T-helper 1 cell treated with Interleukin-12 subunit alpha and Interleukin-12 subunit beta and Interleukin-4 antibody, amounts not matched to agents 30 μg/mL and 1 μg/mL, for 36 hours (primary cell): ENCODE measurements at regions not wholly inside any gene's neighbourhood (a gene's known extent, or its start where the extent isn't known, plus 50 kb on each side); places are given as distances from the start of the nearest gene placed in this dataset.

Experiments used
- H3K27ac Mint-ChIP-seq: one replicate; pipeline ENCODE4 v1.8.0; 2021; ENCODE audit warnings: mild to moderate bottlenecking, mixed read lengths
- H3K27me3 Mint-ChIP-seq: one replicate; pipeline ENCODE4 v1.8.0; 2021; ENCODE audit warnings: low read depth, mixed read lengths
- H3K36me3 Mint-ChIP-seq: one replicate; pipeline ENCODE4 v1.8.0; 2021; ENCODE audit warnings: low read depth, mixed read lengths
- H3K4me1 Mint-ChIP-seq: one replicate; pipeline ENCODE4 v1.8.0; 2021; ENCODE audit warnings: low read depth, mixed read lengths
- H3K4me3 Mint-ChIP-seq: one replicate; pipeline ENCODE4 v1.8.0; 2021; ENCODE audit warnings: mild to moderate bottlenecking, moderate library complexity, mixed read lengths
- H3K9me3 Mint-ChIP-seq: one replicate; pipeline ENCODE4 v1.8.0; 2021; ENCODE audit warnings: mixed read lengths

GRCh38 chr12:113664224-113664681 is 192.6 kb upstream of the LHX5 start:
- H3K4me3 Mint-ChIP-seq: no peak overlapping the region
- no peaks in the 10 kb centered on the region for H3K4me1 Mint-ChIP-seq
- H3K27me3 Mint-ChIP-seq: peaks cover 5% of the 10 kb centered on the region
- H3K27ac Mint-ChIP-seq: no peak overlapping the region
- H3K9me3 Mint-ChIP-seq: no peaks in the 10 kb centered on the region
- no peaks in the 10 kb centered on the region for H3K36me3 Mint-ChIP-seq

- Mint-ChIP-seq H3K4me1 (no peaks in the 10 kb centered on the region), H3K4me3 (no peak overlapping the region), H3K27ac (no peak overlapping the region), H3K36me3 (no peaks in the 10 kb centered on the region), H3K27me3 (no peaks in the 10 kb centered on the region), H3K9me3 (no peaks in the 10 kb centered on the region)
Observed at GRCh38 chr12:113663396-113663795, 191.7 kb upstream of the LHX5 start.

GRCh38 chr12:113660936-113661335 is 189.3 kb upstream of the LHX5 start:
- H3K4me3 Mint-ChIP-seq: no peak overlapping the region
- H3K4me1 Mint-ChIP-seq: no peaks in the 10 kb centered on the region
- H3K9me3 Mint-ChIP-seq: peaks cover 6% of the 10 kb centered on the region

GRCh38 chr12:113659416-113659815 is 187.7 kb upstream of the LHX5 start:
- H3K4me3 Mint-ChIP-seq: no peak overlapping the region
- no peaks in the 10 kb centered on the region for H3K4me1 Mint-ChIP-seq
- H3K9me3 Mint-ChIP-seq: peaks cover 10% of the 10 kb centered on the region
- H3K36me3 Mint-ChIP-seq: no peaks in the 10 kb centered on the region
- no peaks in the 10 kb centered on the region for H3K27me3 Mint-ChIP-seq
- H3K27ac Mint-ChIP-seq: no peak overlapping the region

More at GRCh38 chr12:113660936-113661335, 189.3 kb upstream of the LHX5 start:
- no peaks in the 10 kb centered on the region for H3K27me3 Mint-ChIP-seq
- no peak overlapping the region for H3K27ac Mint-ChIP-seq
- no peaks in the 10 kb centered on the region for H3K36me3 Mint-ChIP-seq

GRCh38 chr12:113659015-113659414 is 187.3 kb upstream of the LHX5 start:
- H3K9me3 Mint-ChIP-seq: peaks cover 10% of the 10 kb centered on the region
- H3K4me1 Mint-ChIP-seq: no peaks in the 10 kb centered on the region
- no peaks in the 10 kb centered on the region for H3K36me3 Mint-ChIP-seq
- H3K27me3 Mint-ChIP-seq: no peaks in the 10 kb centered on the region
- no peak overlapping the region for H3K27ac Mint-ChIP-seq
- H3K4me3 Mint-ChIP-seq: no peak overlapping the region

GRCh38 chr12:113658006-113658655 is 186.5 kb upstream of the LHX5 start:
- Mint-ChIP-seq H3K9me3 (peaks cover 10% of the 10 kb centered on the region), H3K27me3 (no peaks in the 10 kb centered on the region), H3K36me3 (no peaks in the 10 kb centered on the region), H3K4me1 (no peaks in the 10 kb centered on the region), H3K27ac (no peak overlapping the region), H3K4me3 (no peak overlapping the region)

GRCh38 chr12:113655919-113656318 is 184.2 kb upstream of the LHX5 start:
- H3K4me1 Mint-ChIP-seq: no peaks in the 10 kb centered on the region
- H3K36me3 Mint-ChIP-seq: no peaks in the 10 kb centered on the region
- no peaks in the 10 kb centered on the region for H3K27me3 Mint-ChIP-seq
- peaks cover 10% of the 10 kb centered on the region for H3K9me3 Mint-ChIP-seq
- H3K27ac Mint-ChIP-seq: no peak overlapping the region
- no peak overlapping the region for H3K4me3 Mint-ChIP-seq

GRCh38 chr12:113655479-113655878 is 183.8 kb upstream of the LHX5 start:
- Mint-ChIP-seq H3K4me1 (no peaks in the 10 kb centered on the region), H3K27me3 (no peaks in the 10 kb centered on the region), H3K9me3 (peaks cover 10% of the 10 kb centered on the region), H3K4me3 (no peak overlapping the region), H3K36me3 (no peaks in the 10 kb centered on the region), H3K27ac (no peak overlapping the region)

- no peaks in the 10 kb centered on the region for H3K4me1 Mint-ChIP-seq
- no peaks in the 10 kb centered on the region for H3K36me3 Mint-ChIP-seq
- no peak overlapping the region for H3K4me3 Mint-ChIP-seq
- peaks cover 11% of the 10 kb centered on the region for H3K27me3 Mint-ChIP-seq
- H3K9me3 Mint-ChIP-seq: peaks cover 5% of the 10 kb centered on the region
- no peak overlapping the region for H3K27ac Mint-ChIP-seq
Observed at GRCh38 chr12:113651662-113652061, 180.0 kb upstream of the LHX5 start.

GRCh38 chr12:113650476-113650875 is 178.8 kb upstream of the LHX5 start:
- Mint-ChIP-seq H3K36me3 (no peaks in the 10 kb centered on the region), H3K27ac (no peak overlapping the region), H3K27me3 (peaks cover 11% of the 10 kb centered on the region), H3K9me3 (no peaks in the 10 kb centered on the region), H3K4me3 (no peak overlapping the region), H3K4me1 (no peaks in the 10 kb centered on the region)

GRCh38 chr12:113649256-113649830 is 177.7 kb upstream of the LHX5 start:
- Mint-ChIP-seq H3K36me3 (no peaks in the 10 kb centered on the region), H3K27me3 (peaks cover 11% of the 10 kb centered on the region)

GRCh38 chr12:113647048-113647447 is 175.4 kb upstream of the LHX5 start:
- H3K4me3 Mint-ChIP-seq: no peak overlapping the region

More at GRCh38 chr12:113649256-113649830, 177.7 kb upstream of the LHX5 start:
- Mint-ChIP-seq H3K4me1 (no peaks in the 10 kb centered on the region), H3K9me3 (no peaks in the 10 kb centered on the region), H3K27ac (no peak overlapping the region), H3K4me3 (no peak overlapping the region)

GRCh38 chr12:113645603-113646002 is 173.9 kb upstream of the LHX5 start:
- H3K27me3 Mint-ChIP-seq: peaks cover 11% of the 10 kb centered on the region

More at GRCh38 chr12:113647048-113647447, 175.4 kb upstream of the LHX5 start:
- H3K4me1 Mint-ChIP-seq: no peaks in the 10 kb centered on the region
- H3K36me3 Mint-ChIP-seq: no peaks in the 10 kb centered on the region
- no peaks in the 10 kb centered on the region for H3K9me3 Mint-ChIP-seq
- peaks cover 11% of the 10 kb centered on the region for H3K27me3 Mint-ChIP-seq
- no peak overlapping the region for H3K27ac Mint-ChIP-seq

GRCh38 chr12:113645183-113645582 is 173.5 kb upstream of the LHX5 start:
- H3K27me3 Mint-ChIP-seq: peaks cover 11% of the 10 kb centered on the region
- no peaks in the 10 kb centered on the region for H3K9me3 Mint-ChIP-seq
- no peak overlapping the region for H3K27ac Mint-ChIP-seq

More at GRCh38 chr12:113645603-113646002, 173.9 kb upstream of the LHX5 start:
- Mint-ChIP-seq H3K36me3 (no peaks in the 10 kb centered on the region), H3K27ac (no peak overlapping the region), H3K4me3 (no peak overlapping the region), H3K4me1 (no peaks in the 10 kb centered on the region), H3K9me3 (no peaks in the 10 kb centered on the region)

GRCh38 chr12:113643177-113643974 is 171.7 kb upstream of the LHX5 start:
- Mint-ChIP-seq H3K27ac (no peak overlapping the region), H3K4me1 (no peaks in the 10 kb centered on the region), H3K27me3 (peaks cover 12% of the 10 kb centered on the region), H3K36me3 (no peaks in the 10 kb centered on the region), H3K9me3 (no peaks in the 10 kb centered on the region), H3K4me3 (no peak overlapping the region)

More at GRCh38 chr12:113645183-113645582, 173.5 kb upstream of the LHX5 start:
- Mint-ChIP-seq H3K36me3 (no peaks in the 10 kb centered on the region), H3K4me1 (no peaks in the 10 kb centered on the region), H3K4me3 (no peak overlapping the region)
